ENCODE measurements at regions not wholly inside any gene's neighbourhood (a gene's known extent, or its start where the extent isn't known, plus 50 kb on each side); places are given as distances from the start of the nearest gene placed in this dataset.

GRCh38 chr18:73782405-73782804 lies 365.2 kb downstream of the FBXO15 start:
- no peak for DNase-seq

- no peak for DNase-seq
These were observed 367.4 kb downstream of the FBXO15 start for GRCh38 chr18:73780218-73780617.

- DNase-seq, result no peak
These were observed 369.6 kb downstream of the FBXO15 start for GRCh38 chr18:73778032-73778359.

GRCh38 chr18:73777356-73778031 lies 370.1 kb downstream of the FBXO15 start:
- no peak for DNase-seq

- DNase-seq, result peak; percentile 41
These were observed 372.7 kb downstream of the FBXO15 start for GRCh38 chr18:73774811-73775509.

- DNase-seq, result no peak
These were observed 379.6 kb downstream of the FBXO15 start for GRCh38 chr18:73768043-73768442.

- DNase-seq, result peak; percentile 51
These were observed 380.6 kb downstream of the FBXO15 start for GRCh38 chr18:73766910-73767515.

GRCh38 chr18:73758446-73758845 lies 389.2 kb downstream of the FBXO15 start:
- no peak for DNase-seq

- DNase-seq, result no peak
These were observed 391.2 kb downstream of the FBXO15 start for GRCh38 chr18:73756256-73757091.

GRCh38 chr18:73752965-73753364 lies 394.7 kb downstream of the FBXO15 start:
- no peak for DNase-seq

- no peak for DNase-seq
These were observed 395.1 kb downstream of the FBXO15 start for GRCh38 chr18:73752546-73752945.

GRCh38 chr18:73750052-73750451 lies 397.6 kb downstream of the FBXO15 start:
- no peak for DNase-seq

- no peak for DNase-seq
These were observed 398.3 kb downstream of the FBXO15 start for GRCh38 chr18:73749304-73749703.

- no peak for DNase-seq
These were observed 398.9 kb downstream of the FBXO15 start for GRCh38 chr18:73748731-73749130.

- DNase-seq, result no peak
These were observed 401.5 kb downstream of the FBXO15 start for GRCh38 chr18:73746101-73746500.

- DNase-seq, result no peak
These were observed 404.7 kb downstream of the FBXO15 start for GRCh38 chr18:73742957-73743356.

GRCh38 chr18:73741946-73742345 lies 405.7 kb downstream of the FBXO15 start:
- no peak for DNase-seq

GRCh38 chr18:73739098-73739497 lies 408.5 kb downstream of the FBXO15 start:
- DNase-seq, result no peak

- no peak for DNase-seq
These were observed 409.6 kb downstream of the FBXO15 start for GRCh38 chr18:73737990-73738389.

- DNase-seq, result no peak
These were observed 411.8 kb downstream of the FBXO15 start for GRCh38 chr18:73735836-73736235.

GRCh38 chr18:73733806-73734314 lies 413.8 kb downstream of the FBXO15 start:
- no peak for DNase-seq

- DNase-seq, result no peak
These were observed 414.3 kb downstream of the FBXO15 start for GRCh38 chr18:73733376-73733775.

- DNase-seq, result no peak
These were observed 419.0 kb downstream of the FBXO15 start for GRCh38 chr18:73728657-73729056.

Data from right hindlimb (tissue), 1 donor.